ENCODE measurements at regions not wholly inside any gene's neighbourhood (a gene's known extent, or its start where the extent isn't known, plus 50 kb on each side); places are given as distances from the start of the nearest gene placed in this dataset.
"Not testable (repeated sequence)": the region's sequence is repeated elsewhere in the genome, so short reads cannot be mapped to it uniquely, and the experiment has no call there.

GRCh38 chr16:46392930-46393722 lies 228.1 kb downstream of the SHCBP1 start:
- not testable (repeated sequence) for H3K4me3 ChIP-seq (ENCODE audit: low read depth, low read length, poor library complexity, severe bottlenecking); H3K4me2 ChIP-seq (ENCODE audit: low read length); H3K27me3 ChIP-seq (ENCODE audit: insufficient read depth, low read length); H3K4me1 ChIP-seq (ENCODE audit: insufficient read depth, low read length, severe bottlenecking); H3F3A ChIP-seq (ENCODE audit: insufficient read depth, low read length); H3K79me2 ChIP-seq (ENCODE audit: insufficient read depth, low read length); H3K36me3 ChIP-seq (ENCODE audit: insufficient read depth, low read length); H3K27ac ChIP-seq (ENCODE audit: low read depth, low read length, poor library complexity, severe bottlenecking); H3K9me2 ChIP-seq (ENCODE audit: low read depth, low read length); H4K20me1 ChIP-seq (ENCODE audit: insufficient read depth, low read length); H3K9ac ChIP-seq (ENCODE audit: low read length); H3K9me3 ChIP-seq (ENCODE audit: low read length); H2AFZ ChIP-seq (ENCODE audit: low read length)

- not testable (repeated sequence) for H2AFZ ChIP-seq (ENCODE audit: low read length); H3F3A ChIP-seq (ENCODE audit: insufficient read depth, low read length); H3K79me2 ChIP-seq (ENCODE audit: insufficient read depth, low read length); H3K27ac ChIP-seq (ENCODE audit: low read depth, low read length, poor library complexity, severe bottlenecking); H3K4me2 ChIP-seq (ENCODE audit: low read length); H3K9me3 ChIP-seq (ENCODE audit: low read length); H3K4me3 ChIP-seq (ENCODE audit: low read depth, low read length, poor library complexity, severe bottlenecking); H3K36me3 ChIP-seq (ENCODE audit: insufficient read depth, low read length); H3K27me3 ChIP-seq (ENCODE audit: insufficient read depth, low read length); H3K4me1 ChIP-seq (ENCODE audit: insufficient read depth, low read length, severe bottlenecking); H4K20me1 ChIP-seq (ENCODE audit: insufficient read depth, low read length); H3K9me2 ChIP-seq (ENCODE audit: low read depth, low read length); H3K9ac ChIP-seq (ENCODE audit: low read length)
These were observed 230.3 kb downstream of the SHCBP1 start for GRCh38 chr16:46390660-46391462.

- not testable (repeated sequence) for H2AFZ ChIP-seq (ENCODE audit: low read length); H3K4me2 ChIP-seq (ENCODE audit: low read length); H3K79me2 ChIP-seq (ENCODE audit: insufficient read depth, low read length); H3K4me3 ChIP-seq (ENCODE audit: low read depth, low read length, poor library complexity, severe bottlenecking); H3K27ac ChIP-seq (ENCODE audit: low read depth, low read length, poor library complexity, severe bottlenecking); H3K9ac ChIP-seq (ENCODE audit: low read length); H3K9me2 ChIP-seq (ENCODE audit: low read depth, low read length); H3K27me3 ChIP-seq (ENCODE audit: insufficient read depth, low read length); H3K36me3 ChIP-seq (ENCODE audit: insufficient read depth, low read length); H3F3A ChIP-seq (ENCODE audit: insufficient read depth, low read length); H3K9me3 ChIP-seq (ENCODE audit: low read length); H4K20me1 ChIP-seq (ENCODE audit: insufficient read depth, low read length); H3K4me1 ChIP-seq (ENCODE audit: insufficient read depth, low read length, severe bottlenecking)
These were observed 231.6 kb downstream of the SHCBP1 start for GRCh38 chr16:46389561-46390041.

GRCh38 chr16:46388939-46389491 lies 232.2 kb downstream of the SHCBP1 start:
- not testable (repeated sequence) for H4K20me1 ChIP-seq (ENCODE audit: insufficient read depth, low read length); H3K4me2 ChIP-seq (ENCODE audit: low read length); H3K36me3 ChIP-seq (ENCODE audit: insufficient read depth, low read length); H3K9me3 ChIP-seq (ENCODE audit: low read length); H3K9ac ChIP-seq (ENCODE audit: low read length); H3K9me2 ChIP-seq (ENCODE audit: low read depth, low read length); H3F3A ChIP-seq (ENCODE audit: insufficient read depth, low read length); H3K4me3 ChIP-seq (ENCODE audit: low read depth, low read length, poor library complexity, severe bottlenecking); H3K79me2 ChIP-seq (ENCODE audit: insufficient read depth, low read length); H3K27ac ChIP-seq (ENCODE audit: low read depth, low read length, poor library complexity, severe bottlenecking); H2AFZ ChIP-seq (ENCODE audit: low read length); H3K27me3 ChIP-seq (ENCODE audit: insufficient read depth, low read length); H3K4me1 ChIP-seq (ENCODE audit: insufficient read depth, low read length, severe bottlenecking)

- H3K4me2 ChIP-seq (ENCODE audit: low read length); H3K79me2 ChIP-seq (ENCODE audit: insufficient read depth, low read length); H3K9ac ChIP-seq (ENCODE audit: low read length); H3K27ac ChIP-seq (ENCODE audit: low read depth, low read length, poor library complexity, severe bottlenecking); H3K36me3 ChIP-seq (ENCODE audit: insufficient read depth, low read length); H4K20me1 ChIP-seq (ENCODE audit: insufficient read depth, low read length); H3K27me3 ChIP-seq (ENCODE audit: insufficient read depth, low read length); H3K4me1 ChIP-seq (ENCODE audit: insufficient read depth, low read length, severe bottlenecking); H2AFZ ChIP-seq (ENCODE audit: low read length); H3K4me3 ChIP-seq (ENCODE audit: low read depth, low read length, poor library complexity, severe bottlenecking); H3K9me3 ChIP-seq (ENCODE audit: low read length); H3K9me2 ChIP-seq (ENCODE audit: low read depth, low read length); H3F3A ChIP-seq (ENCODE audit: insufficient read depth, low read length): not testable (repeated sequence)
These were observed 232.8 kb downstream of the SHCBP1 start for GRCh38 chr16:46388354-46388753.

- H3K9me2 ChIP-seq (ENCODE audit: low read depth, low read length); H3K4me1 ChIP-seq (ENCODE audit: insufficient read depth, low read length, severe bottlenecking); H3K79me2 ChIP-seq (ENCODE audit: insufficient read depth, low read length); H3F3A ChIP-seq (ENCODE audit: insufficient read depth, low read length); H3K9ac ChIP-seq (ENCODE audit: low read length); H3K4me3 ChIP-seq (ENCODE audit: low read depth, low read length, poor library complexity, severe bottlenecking); H3K36me3 ChIP-seq (ENCODE audit: insufficient read depth, low read length); H2AFZ ChIP-seq (ENCODE audit: low read length); H3K9me3 ChIP-seq (ENCODE audit: low read length); H3K27me3 ChIP-seq (ENCODE audit: insufficient read depth, low read length); H4K20me1 ChIP-seq (ENCODE audit: insufficient read depth, low read length); H3K27ac ChIP-seq (ENCODE audit: low read depth, low read length, poor library complexity, severe bottlenecking); H3K4me2 ChIP-seq (ENCODE audit: low read length): not testable (repeated sequence)
These were observed 233.5 kb downstream of the SHCBP1 start for GRCh38 chr16:46387720-46388119.

GRCh38 chr16:46386805-46387620 lies 234.2 kb downstream of the SHCBP1 start:
- H3K4me2 ChIP-seq (ENCODE audit: low read length); H3K9me2 ChIP-seq (ENCODE audit: low read depth, low read length); H4K20me1 ChIP-seq (ENCODE audit: insufficient read depth, low read length); H3K79me2 ChIP-seq (ENCODE audit: insufficient read depth, low read length); H3K27me3 ChIP-seq (ENCODE audit: insufficient read depth, low read length); H3K4me3 ChIP-seq (ENCODE audit: low read depth, low read length, poor library complexity, severe bottlenecking); H3K27ac ChIP-seq (ENCODE audit: low read depth, low read length, poor library complexity, severe bottlenecking); H2AFZ ChIP-seq (ENCODE audit: low read length); H3K4me1 ChIP-seq (ENCODE audit: insufficient read depth, low read length, severe bottlenecking); H3F3A ChIP-seq (ENCODE audit: insufficient read depth, low read length); H3K36me3 ChIP-seq (ENCODE audit: insufficient read depth, low read length); H3K9ac ChIP-seq (ENCODE audit: low read length); H3K9me3 ChIP-seq (ENCODE audit: low read length): not testable (repeated sequence)
